OCI-LY7 (cell line): ENCODE measurements at regions not wholly inside any gene's neighbourhood (a gene's known extent, or its start where the extent isn't known, plus 50 kb on each side); places are given as distances from the start of the nearest gene placed in this dataset.

ENCODE experiments used
- BruUV-seq: library from RNA; stranded (reverse); fragments of 400-500 nt; replicated peaks from 2 replicates; lab custom pipeline; 2021; lab: Mats Ljungman, UMichigan
- CTCF ChIA-PET: fragments of 300-600 bp; sonication (Branson Sonifier 250); formaldehyde crosslinking; loops from one replicate; lab custom pipeline; 2022; ENCODE audit warnings: antibody characterized with exemption; ENCODE audit not compliant: unreplicated experiment; lab: Charles Lee
- POLR2A ChIA-PET: fragments of 300-600 bp; sonication (Branson Sonifier 250); formaldehyde crosslinking; loops from one replicate; lab custom pipeline; 2022; ENCODE audit warnings: antibody characterized with exemption; lab: Charles Lee
- DNase-seq: peaks from one replicate; pipeline ENCODE4 v3.0.0-alpha.2; 2015; ENCODE audit warnings: low spot score
- H2AFZ ChIP-seq: fragments of 200-600 bp; sonication (generic), shearing (Covaris generic); 2 replicates; pipeline ENCODE4 v1.6.1; 2014; ENCODE audit warnings: mild to moderate bottlenecking, antibody characterized with exemption, low read length, moderate library complexity
- H3K27ac ChIP-seq: fragments of 200-600 bp; sonication (generic); 2 replicates; pipeline ENCODE4 v1.5.1; 2014; ENCODE audit warnings: mixed run types, low read depth, mild to moderate bottlenecking, moderate library complexity, low read length, inconsistent platforms; ENCODE audit not compliant: poor library complexity, severe bottlenecking
- H3K36me3 ChIP-seq: fragments of 200-600 bp; sonication (generic); 2 replicates; pipeline ENCODE4 v1.6.1; 2014; ENCODE audit warnings: mild to moderate bottlenecking, antibody characterized with exemption, low read length, moderate library complexity, mixed read lengths; ENCODE audit not compliant: insufficient read depth
- H3K4me1 ChIP-seq: fragments of 200-600 bp; sonication (generic); 2 replicates; pipeline ENCODE4 v1.5.1; 2014; ENCODE audit warnings: mild to moderate bottlenecking, low read length; ENCODE audit not compliant: insufficient read depth, poor library complexity, severe bottlenecking
- H3K4me2 ChIP-seq: fragments of 200-600 bp; sonication (generic); 2 replicates; pipeline ENCODE4 v1.6.1; 2014; ENCODE audit warnings: mild to moderate bottlenecking, low read length
- H3K4me3 ChIP-seq: fragments of 200-600 bp; sonication (generic); 2 replicates; pipeline ENCODE4 v1.5.1; 2014; ENCODE audit warnings: mild to moderate bottlenecking, low read depth, low read length; ENCODE audit not compliant: poor library complexity, severe bottlenecking
- H3K79me2 ChIP-seq: fragments of 200-600 bp; sonication (generic); 2 replicates; pipeline ENCODE4 v1.6.1; 2016; ENCODE audit warnings: low read depth, mild to moderate bottlenecking, low read length, moderate library complexity, mixed read lengths; ENCODE audit not compliant: insufficient read depth
- H3K9me2 ChIP-seq: fragments of 200-600 bp; sonication (generic); 2 replicates; pipeline ENCODE4 v1.6.1; 2016; ENCODE audit warnings: mild to moderate bottlenecking, low read length, mixed read lengths; ENCODE audit not compliant: insufficient read depth
- H3K9me3 ChIP-seq: fragments of 200-600 bp; sonication (generic); 2 replicates; pipeline ENCODE4 v1.6.1; 2014; ENCODE audit warnings: mild to moderate bottlenecking, mixed run types, low read length, mixed read lengths
- H4K20me1 ChIP-seq: fragments of 200-600 bp; sonication (generic); 2 replicates; pipeline ENCODE4 v1.6.1; 2014; ENCODE audit warnings: mild to moderate bottlenecking, antibody characterized with exemption, low read length, moderate library complexity, mixed read lengths; ENCODE audit not compliant: insufficient read depth
- CTCF ChIP-seq: fragments of 200-600 bp; sonication (generic); conservative IDR thresholded peaks from 2 replicates; pipeline ENCODE4 v1.5.1; 2014; ENCODE audit warnings: mild to moderate bottlenecking, antibody characterized with exemption, low read length, moderate library complexity, mixed read lengths
- EZH2phosphoT487 ChIP-seq: fragments of 200-600 bp; sonication (generic); IDR thresholded peaks from 2 replicates; pipeline ENCODE4 v1.6.1; 2018; ENCODE audit warnings: low read depth, borderline replicate concordance, mild to moderate bottlenecking, mixed run types, antibody characterized with exemption, low read length, moderate library complexity, mixed read lengths
- intact Hi-C: fragments of 100-400 bp; cut with micrococcal nuclease; formaldehyde crosslinking; loops from one replicate; pipeline ENCODE4 v1.10.0; 2022; ENCODE audit not compliant: unreplicated experiment

GRCh38 chr2:129695496-129695895, 284.0 kb upstream of the RAB6C start:
- TF ChIP-seq CTCF (no peak), EZH2phosphoT487 (no peak)
- Histone ChIP-seq H3K9me2 (no peaks in the 10 kb centered on the region), H3K27ac (no peak overlapping the region), H4K20me1 (no peaks in the 10 kb centered on the region), H3K4me2 (no peak overlapping the region), H3K4me1 (no peaks in the 10 kb centered on the region), H3K36me3 (no peaks in the 10 kb centered on the region), H3K4me3 (no peak overlapping the region), H3K9me3 (no peaks in the 10 kb centered on the region), H2AFZ (no peak overlapping the region), H3K79me2 (no peaks in the 10 kb centered on the region)
- CTCF ChIA-PET = no interaction called here
- POLR2A ChIA-PET = interaction anchor here (0.7 kb wide), 1 partner anchor 756 kb away, joined by 4 read pairs; no protein-coding TSS in a partner anchor
- DNase-seq = no peak
- no TSS peak for BruUV-seq
- intact Hi-C loops = no loop called here

DNA sequence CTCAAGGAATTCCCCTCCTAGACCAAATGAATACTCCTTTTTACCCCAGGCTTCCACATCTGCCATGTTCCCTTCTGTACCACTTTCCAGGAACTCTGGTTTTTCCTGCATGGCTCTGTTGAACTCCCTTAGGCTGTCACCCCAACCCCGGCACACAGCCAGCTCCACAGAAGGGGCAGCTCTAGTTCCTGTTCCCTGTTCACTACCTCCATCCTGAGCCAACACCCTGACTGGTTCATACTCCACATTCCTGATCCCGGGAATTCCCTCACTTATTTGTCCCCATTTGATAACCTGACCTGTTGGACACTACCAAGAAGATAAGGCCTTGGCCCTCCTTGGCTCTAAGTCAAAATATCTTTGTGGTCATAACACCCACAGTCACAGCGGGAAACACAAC, 280.9 kb upstream of the RAB6C start:
- TF ChIP-seq CTCF (no peak), EZH2phosphoT487 (no peak)
- Histone ChIP-seq H3K4me2 (no peak overlapping the region), H3K27ac (no peak overlapping the region), H3K79me2 (no peaks in the 10 kb centered on the region), H3K9me3 (no peaks in the 10 kb centered on the region), H2AFZ (no peak overlapping the region), H3K4me3 (no peak overlapping the region), H3K9me2 (no peaks in the 10 kb centered on the region), H3K4me1 (no peaks in the 10 kb centered on the region), H3K36me3 (no peaks in the 10 kb centered on the region), H4K20me1 (no peaks in the 10 kb centered on the region)
- ChIA-PET POLR2A (no interaction called here), CTCF (no interaction called here)
- no TSS peak for BruUV-seq
- intact Hi-C loops = no loop called here
- no peak for DNase-seq

DNA sequence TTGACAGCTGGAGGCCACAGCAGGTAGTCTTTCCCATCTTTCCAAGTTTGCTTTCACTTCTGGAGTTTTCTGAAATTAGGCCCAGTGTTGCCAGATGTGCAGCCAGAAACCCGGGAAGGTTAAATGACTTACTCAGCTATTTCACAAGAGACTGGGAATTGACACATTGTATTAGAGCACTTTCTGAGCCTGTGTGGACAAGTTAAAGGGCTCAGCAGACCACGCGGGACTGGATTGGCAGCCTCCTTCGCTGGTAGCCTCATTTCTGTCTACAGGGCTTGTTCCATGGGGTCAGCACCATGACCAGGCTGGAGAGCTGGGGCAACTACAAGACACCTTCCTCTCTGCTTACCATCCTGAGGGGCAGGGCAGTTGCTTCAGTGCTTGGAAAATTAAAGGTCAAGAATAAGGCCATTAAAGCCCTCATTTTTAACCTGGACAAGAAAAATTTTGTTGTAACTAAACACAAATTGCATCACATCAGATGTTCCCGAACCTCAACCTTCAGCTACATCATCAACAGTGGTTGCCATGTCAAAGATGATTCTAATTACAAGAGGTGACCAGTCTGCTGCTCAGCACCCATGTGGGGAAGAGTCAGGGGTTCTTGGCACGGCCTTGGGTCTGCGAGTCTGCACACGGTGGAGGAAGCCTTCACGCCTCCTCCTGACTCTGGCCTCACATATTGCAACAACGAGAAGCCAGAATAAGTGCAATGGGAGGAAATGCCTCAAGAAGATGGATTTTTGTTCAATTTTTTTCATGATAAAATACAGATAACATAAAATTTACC, 279.5 kb upstream of the RAB6C start:
- Histone ChIP-seq H3K4me2 (no peak overlapping the region), H4K20me1 (no peaks in the 10 kb centered on the region), H2AFZ (no peak overlapping the region), H3K9me2 (no peaks in the 10 kb centered on the region), H3K79me2 (no peaks in the 10 kb centered on the region), H3K27ac (no peak overlapping the region), H3K4me1 (no peaks in the 10 kb centered on the region), H3K4me3 (no peak overlapping the region), H3K9me3 (no peaks in the 10 kb centered on the region), H3K36me3 (no peaks in the 10 kb centered on the region)
- ChIA-PET POLR2A (no interaction called here), CTCF (no interaction called here)
- intact Hi-C loops = no loop called here
- DNase-seq = no peak
- no TSS peak for BruUV-seq
- TF ChIP-seq CTCF (no peak), EZH2phosphoT487 (no peak)
